GM12891 (cell line): ENCODE measurements at regions not wholly inside any gene's neighbourhood (a gene's known extent, or its start where the extent isn't known, plus 50 kb on each side); places are given as distances from the start of the nearest gene placed in this dataset.

Experiments used
- POLR2A ChIP-seq: IDR thresholded peaks from 2 replicates; pipeline ENCODE4 v1.6.1; 2011; ENCODE audit warnings: low read depth, low read length, control low read depth
- POLR2AphosphoS5 ChIP-seq: IDR thresholded peaks from 2 replicates; pipeline ENCODE4 v1.6.1; 2011; ENCODE audit warnings: low read depth, low read length, control low read depth
- TAF1 ChIP-seq: IDR thresholded peaks from 2 replicates; pipeline ENCODE4 v1.6.1; 2011; ENCODE audit warnings: low read depth, low read length, control low read depth

DNA sequence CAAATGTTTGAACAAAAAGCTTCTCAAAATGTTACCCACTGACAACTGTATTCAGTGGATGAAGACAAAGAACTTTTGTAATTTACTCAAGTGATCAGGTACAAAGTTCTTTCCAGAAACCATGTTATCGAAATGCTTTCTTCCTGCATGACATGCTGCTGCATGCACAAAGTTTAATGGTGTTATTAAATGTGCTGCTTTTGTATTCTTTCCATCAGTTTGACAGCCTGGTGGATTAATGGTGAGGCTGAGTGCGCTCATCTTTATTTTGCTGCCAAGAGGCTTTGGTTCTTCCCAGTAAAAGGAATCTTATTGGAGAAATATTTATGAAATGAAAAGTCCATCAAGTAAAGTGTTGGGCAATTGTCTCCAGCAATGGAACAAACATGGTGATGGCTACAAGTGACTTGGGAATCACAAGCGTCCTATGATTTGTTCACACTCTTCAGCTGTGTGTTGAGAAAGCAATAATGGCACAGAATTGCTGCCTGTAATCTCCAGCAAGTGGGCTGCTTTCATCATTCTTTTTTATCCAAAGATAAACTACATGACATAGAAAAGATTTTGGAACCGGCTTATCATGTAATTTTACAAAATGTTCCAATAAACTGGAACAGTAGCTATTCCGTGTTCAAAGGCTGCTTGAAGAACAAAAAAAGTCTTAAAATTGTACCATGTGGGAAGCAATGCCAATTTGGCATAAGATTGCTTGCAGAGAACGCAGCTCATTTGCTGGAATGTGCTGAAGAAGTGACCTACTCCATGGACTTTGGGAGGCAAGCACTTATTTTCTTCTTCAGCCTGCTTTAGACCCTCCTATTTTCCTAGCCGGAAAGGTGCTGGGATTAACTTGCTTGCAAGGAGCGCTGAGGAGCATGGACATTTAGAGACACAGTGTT lies 153.1 kb downstream of the HSD17B3 start:
- TF ChIP-seq POLR2A (no peak), POLR2AphosphoS5 (no peak), TAF1 (no peak)
